Neural crest cell (in vitro differentiated cells): ENCODE measurements at regions not wholly inside any gene's neighbourhood (a gene's known extent, or its start where the extent isn't known, plus 50 kb on each side); places are given as distances from the start of the nearest gene placed in this dataset.

Experiments
- DNase-seq: peaks from one replicate; pipeline ENCODE4 v3.0.0; 2021; ENCODE audit warnings: low read depth, mixed read lengths, low spot score
- H3K27ac Mint-ChIP-seq: one replicate; pipeline ENCODE4 v1.8.0; 2021; ENCODE audit warnings: mild to moderate bottlenecking, mixed read lengths; ENCODE audit not compliant: unreplicated experiment
- H3K27me3 Mint-ChIP-seq: 2 replicates; pipeline ENCODE4 v1.8.0; 2021; ENCODE audit warnings: low read depth, mild to moderate bottlenecking, mixed read lengths
- H3K36me3 Mint-ChIP-seq: 2 replicates; pipeline ENCODE4 v1.8.0; 2021; ENCODE audit warnings: low read depth, mild to moderate bottlenecking, mixed read lengths
- H3K4me1 Mint-ChIP-seq: 2 replicates; pipeline ENCODE4 v1.8.0; 2021; ENCODE audit warnings: mixed read lengths
- H3K4me3 Mint-ChIP-seq: one replicate; pipeline ENCODE4 v1.8.0; 2021; ENCODE audit warnings: mild to moderate bottlenecking, mixed read lengths
- H3K9me3 Mint-ChIP-seq: 2 replicates; pipeline ENCODE4 v1.8.0; 2021; ENCODE audit warnings: mixed read lengths
- TF ChIP-seq, protein P1 (sequence below): fragments of 200-600 bp; sonication (generic); conservative IDR thresholded peaks from 2 replicates; pipeline ENCODE4 v1.5.0; 2021; ENCODE audit warnings: antibody characterized with exemption, mild to moderate bottlenecking

DNA sequence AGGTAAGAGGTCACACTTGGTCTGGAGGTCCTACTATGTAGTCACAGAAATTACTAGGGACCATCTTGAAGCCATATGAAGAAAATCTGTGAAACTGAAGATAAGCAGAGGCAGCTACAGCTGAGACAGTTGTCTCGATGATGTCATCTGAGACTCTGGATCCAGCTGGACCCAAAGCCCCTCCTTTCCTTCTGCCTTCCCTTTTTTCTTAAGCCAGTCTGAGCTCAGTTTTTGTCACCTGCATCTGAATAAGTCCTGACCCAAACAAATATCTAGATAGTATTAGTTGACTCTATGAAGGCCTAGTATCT is 143.3 kb downstream of the ETS2 start:
- no peak overlapping the region for H3K4me3 Mint-ChIP-seq
- H3K9me3 Mint-ChIP-seq: no peaks in the 10 kb centered on the region
- TF ChIP-seq, protein P1, sequence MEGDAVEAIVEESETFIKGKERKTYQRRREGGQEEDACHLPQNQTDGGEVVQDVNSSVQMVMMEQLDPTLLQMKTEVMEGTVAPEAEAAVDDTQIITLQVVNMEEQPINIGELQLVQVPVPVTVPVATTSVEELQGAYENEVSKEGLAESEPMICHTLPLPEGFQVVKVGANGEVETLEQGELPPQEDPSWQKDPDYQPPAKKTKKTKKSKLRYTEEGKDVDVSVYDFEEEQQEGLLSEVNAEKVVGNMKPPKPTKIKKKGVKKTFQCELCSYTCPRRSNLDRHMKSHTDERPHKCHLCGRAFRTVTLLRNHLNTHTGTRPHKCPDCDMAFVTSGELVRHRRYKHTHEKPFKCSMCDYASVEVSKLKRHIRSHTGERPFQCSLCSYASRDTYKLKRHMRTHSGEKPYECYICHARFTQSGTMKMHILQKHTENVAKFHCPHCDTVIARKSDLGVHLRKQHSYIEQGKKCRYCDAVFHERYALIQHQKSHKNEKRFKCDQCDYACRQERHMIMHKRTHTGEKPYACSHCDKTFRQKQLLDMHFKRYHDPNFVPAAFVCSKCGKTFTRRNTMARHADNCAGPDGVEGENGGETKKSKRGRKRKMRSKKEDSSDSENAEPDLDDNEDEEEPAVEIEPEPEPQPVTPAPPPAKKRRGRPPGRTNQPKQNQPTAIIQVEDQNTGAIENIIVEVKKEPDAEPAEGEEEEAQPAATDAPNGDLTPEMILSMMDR: no peak
- no peak overlapping the region for H3K27ac Mint-ChIP-seq
- no peak for DNase-seq
- peaks cover 9% of the 10 kb centered on the region for H3K27me3 Mint-ChIP-seq
- H3K4me1 Mint-ChIP-seq: peaks cover 17% of the 10 kb centered on the region
- no peaks in the 10 kb centered on the region for H3K36me3 Mint-ChIP-seq

DNA sequence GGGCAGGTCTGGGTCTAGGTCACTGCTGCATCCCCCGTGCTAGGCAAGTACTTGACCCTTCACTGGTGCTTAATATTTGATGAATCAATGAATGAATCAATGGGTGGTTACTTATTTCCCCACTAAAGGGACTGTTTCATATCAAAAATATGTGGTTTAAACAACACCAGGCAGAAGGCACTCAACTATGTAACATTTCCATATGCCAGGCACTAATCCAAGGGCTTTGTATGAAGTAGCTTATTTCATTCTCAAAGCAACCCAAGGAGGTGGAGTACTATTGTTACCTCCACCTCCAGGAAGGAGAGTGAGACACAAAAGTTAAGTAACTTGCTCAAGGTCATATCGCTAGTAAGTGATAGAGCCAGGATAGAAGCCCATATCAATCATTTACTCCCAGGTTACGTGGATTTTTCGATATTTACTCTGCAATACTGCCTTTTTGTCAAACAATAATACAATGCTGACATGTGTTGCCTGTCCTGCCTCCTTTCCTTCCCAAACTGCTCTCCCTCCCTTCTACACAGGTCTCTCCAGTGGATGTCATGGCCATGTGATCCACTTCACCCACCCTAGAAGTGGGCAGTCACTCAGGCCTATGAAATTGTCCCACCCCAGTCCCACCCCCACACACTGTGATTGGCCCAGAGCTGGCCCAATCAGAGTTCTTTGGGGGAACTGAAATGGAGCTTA is 142.8 kb downstream of the ETS2 start:
- TF ChIP-seq, protein P1: no peak
- peaks cover 17% of the 10 kb centered on the region for H3K4me1 Mint-ChIP-seq
- H3K9me3 Mint-ChIP-seq: no peaks in the 10 kb centered on the region
- H3K4me3 Mint-ChIP-seq: no peak overlapping the region
- peaks cover 9% of the 10 kb centered on the region for H3K27me3 Mint-ChIP-seq
- no peaks in the 10 kb centered on the region for H3K36me3 Mint-ChIP-seq
- DNase-seq: no peak
- peak overlapping the region; percentile 81 for H3K27ac Mint-ChIP-seq

DNA sequence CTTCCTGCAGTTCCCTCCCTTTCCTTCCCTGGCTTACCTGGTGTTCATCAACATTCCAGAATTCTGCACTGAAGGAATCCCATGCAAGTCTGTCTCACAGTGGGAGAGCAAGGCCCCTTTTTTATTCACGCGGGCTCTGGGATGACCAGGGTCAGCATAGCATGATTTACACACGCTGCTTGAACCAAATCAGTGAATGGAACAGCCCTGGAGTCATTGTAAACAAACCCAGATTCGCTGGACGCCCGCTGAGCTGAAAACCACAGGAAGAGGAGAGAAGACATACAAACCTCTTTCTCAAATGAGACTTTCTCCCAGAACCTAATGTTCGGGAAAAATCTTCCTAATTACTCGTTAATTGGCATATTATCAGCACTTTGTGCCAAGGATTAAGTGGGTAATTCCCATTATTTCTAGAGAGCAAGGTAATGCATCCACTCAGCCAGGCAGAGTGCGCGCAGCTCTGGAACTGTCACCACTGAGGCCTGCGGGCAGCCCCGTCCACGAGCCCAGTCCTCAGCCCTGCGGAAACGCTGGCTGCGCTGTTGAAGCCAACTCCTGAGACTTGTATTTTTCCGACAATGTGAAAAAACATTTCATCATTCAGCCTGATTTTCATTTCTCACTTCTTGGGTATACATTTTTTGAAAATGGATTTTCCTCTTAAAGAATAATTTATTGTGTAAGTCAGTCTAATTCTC is 140.0 kb downstream of the ETS2 start:
- no peaks in the 10 kb centered on the region for H3K36me3 Mint-ChIP-seq
- TF ChIP-seq, protein P1: no peak
- no peaks in the 10 kb centered on the region for H3K9me3 Mint-ChIP-seq
- no peak overlapping the region for H3K4me3 Mint-ChIP-seq
- no peak for DNase-seq
- no peak overlapping the region for H3K27ac Mint-ChIP-seq
- peaks cover 9% of the 10 kb centered on the region for H3K27me3 Mint-ChIP-seq
- H3K4me1 Mint-ChIP-seq: peaks cover 17% of the 10 kb centered on the region

DNA sequence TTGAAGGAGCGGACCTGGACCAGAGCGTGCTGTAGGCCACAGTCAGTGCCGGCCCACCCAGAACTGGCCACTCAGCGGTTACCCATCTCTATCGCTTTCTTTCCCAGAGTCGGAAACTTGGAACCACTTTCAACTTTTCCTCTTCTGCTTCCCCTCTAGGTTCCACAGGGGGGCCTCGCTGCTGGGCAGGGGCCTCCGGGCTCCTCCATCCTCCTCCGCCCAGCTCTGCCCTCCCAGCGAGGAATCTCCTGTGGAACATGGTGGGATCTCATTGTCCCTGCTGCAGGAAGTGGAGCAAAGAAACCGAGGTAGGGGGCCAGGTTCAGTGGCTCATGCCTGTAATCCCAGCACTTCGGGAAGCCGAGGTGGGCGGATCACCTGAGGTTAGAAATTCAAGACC is 139.2 kb downstream of the ETS2 start:
- Mint-ChIP-seq H3K9me3 (no peaks in the 10 kb centered on the region), H3K4me3 (no peak overlapping the region), H3K4me1 (peaks cover 17% of the 10 kb centered on the region), H3K27me3 (peaks cover 9% of the 10 kb centered on the region), H3K36me3 (no peaks in the 10 kb centered on the region), H3K27ac (no peak overlapping the region)
- peak; percentile 11 for DNase-seq
- TF ChIP-seq, protein P1: no peak

DNA sequence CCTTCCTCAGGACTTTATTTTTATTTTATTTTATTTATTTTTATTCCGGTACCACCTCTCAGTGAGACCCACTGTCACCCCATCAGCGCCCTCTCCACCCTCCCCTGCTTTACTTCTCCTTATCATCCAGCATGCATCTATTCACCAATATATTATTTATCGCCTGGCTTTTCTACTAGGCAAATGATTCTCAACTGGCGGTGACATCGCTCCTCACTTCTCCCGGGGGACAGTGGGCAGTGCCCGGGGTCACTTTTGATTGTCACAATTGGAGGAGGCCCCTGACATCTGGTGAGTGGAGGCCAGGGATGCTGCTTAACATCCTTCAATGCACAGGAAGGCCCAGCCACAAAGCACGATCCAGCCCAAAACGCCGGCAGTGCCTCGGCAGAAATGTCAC is 138.7 kb downstream of the ETS2 start:
- peaks cover 17% of the 10 kb centered on the region for H3K4me1 Mint-ChIP-seq
- H3K27me3 Mint-ChIP-seq: peaks cover 9% of the 10 kb centered on the region
- H3K4me3 Mint-ChIP-seq: no peak overlapping the region
- H3K9me3 Mint-ChIP-seq: no peaks in the 10 kb centered on the region
- no peak overlapping the region for H3K27ac Mint-ChIP-seq
- TF ChIP-seq, protein P1: no peak
- no peaks in the 10 kb centered on the region for H3K36me3 Mint-ChIP-seq
- DNase-seq: no peak
